Fibroblast of skin of right quadriceps (primary cell): ENCODE measurements at regions not wholly inside any gene's neighbourhood (a gene's known extent, or its start where the extent isn't known, plus 50 kb on each side); places are given as distances from the start of the nearest gene placed in this dataset.
"Not testable (repeated sequence)": the region's sequence is repeated elsewhere in the genome, so short reads cannot be mapped to it uniquely, and the experiment has no call there.

Experiments used
- DNase-seq: peaks from one replicate; pipeline ENCODE4 v3.0.0-alpha.2; 2013

DNA sequence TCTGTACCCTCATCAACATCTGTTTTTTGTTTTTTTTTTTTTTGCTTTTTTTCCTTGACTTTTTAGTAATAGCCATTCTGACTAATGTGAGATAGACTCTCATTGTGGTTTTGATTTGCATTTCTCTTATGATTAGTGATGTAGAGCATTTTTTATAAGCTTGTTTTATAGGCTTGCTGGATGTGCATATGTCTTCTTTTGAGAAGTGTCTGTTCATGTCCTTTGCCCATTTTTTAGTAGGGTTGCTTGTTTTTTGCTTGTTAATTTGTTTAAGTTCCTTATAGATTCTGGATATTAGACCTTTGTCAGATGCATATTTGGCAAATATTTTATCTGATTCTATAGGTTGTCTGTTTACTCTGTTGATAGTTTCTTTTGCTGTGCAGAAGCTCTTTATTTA lies 53.5 kb upstream of the FAR1 start:
- DNase-seq, result not testable (repeated sequence)

DNA sequence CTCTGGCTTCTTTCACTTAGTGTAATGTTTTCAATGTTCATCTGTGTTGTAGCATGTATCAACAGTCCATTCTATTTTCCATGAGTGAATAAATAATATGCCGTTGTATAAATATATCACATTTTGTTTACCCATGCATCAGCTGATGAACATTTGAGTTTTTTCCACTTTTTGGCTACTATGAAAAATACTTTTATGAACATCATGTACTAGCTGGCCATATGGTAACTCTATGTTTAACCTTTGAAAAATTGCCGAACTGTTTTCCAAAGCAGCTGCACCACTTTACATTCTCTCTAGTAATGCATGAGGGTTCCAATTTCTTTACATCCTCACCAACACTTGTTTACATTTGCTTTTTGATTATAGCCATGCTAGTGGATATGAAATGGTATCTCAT lies 59.8 kb upstream of the FAR1 start:
- no peak for DNase-seq

DNA sequence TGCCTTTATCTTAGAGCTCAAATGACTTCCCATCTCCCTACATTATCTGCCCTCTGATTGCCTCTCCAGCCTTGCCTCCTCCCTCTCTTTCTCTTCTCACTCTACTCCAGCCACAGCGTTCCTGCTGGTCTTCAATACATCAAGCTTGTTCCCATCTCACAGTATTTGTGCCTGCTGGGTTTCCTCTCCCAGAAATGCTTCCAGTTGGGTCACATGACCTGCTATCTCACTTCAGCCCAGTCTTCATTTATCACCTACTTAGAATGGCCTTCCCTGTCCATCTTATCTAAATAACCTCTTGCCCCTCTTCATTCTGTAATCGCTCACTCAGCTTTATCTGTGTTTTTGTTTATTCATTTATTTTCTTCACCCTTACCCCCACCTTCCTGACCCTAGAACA lies 61.8 kb upstream of the FAR1 start:
- no peak for DNase-seq

DNA sequence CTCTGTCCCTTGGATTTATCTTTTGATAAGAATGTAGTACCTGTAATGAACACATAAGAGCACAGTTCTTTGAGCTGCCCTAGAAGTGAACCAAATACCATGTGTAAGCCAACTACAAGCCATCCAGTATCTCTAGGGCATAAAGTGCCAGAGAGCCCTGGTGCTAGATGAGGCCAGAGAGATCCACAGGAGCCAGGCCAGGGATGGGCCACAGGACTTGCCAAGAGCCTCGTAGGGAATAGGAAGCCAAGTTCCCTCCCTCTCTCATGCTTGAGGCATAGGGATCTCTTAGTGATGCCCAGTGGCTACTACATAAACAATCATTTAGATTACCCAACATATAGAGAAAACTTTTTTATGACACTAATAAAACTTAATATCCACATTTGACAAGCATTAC lies 64.8 kb upstream of the FAR1 start:
- no peak for DNase-seq

DNA sequence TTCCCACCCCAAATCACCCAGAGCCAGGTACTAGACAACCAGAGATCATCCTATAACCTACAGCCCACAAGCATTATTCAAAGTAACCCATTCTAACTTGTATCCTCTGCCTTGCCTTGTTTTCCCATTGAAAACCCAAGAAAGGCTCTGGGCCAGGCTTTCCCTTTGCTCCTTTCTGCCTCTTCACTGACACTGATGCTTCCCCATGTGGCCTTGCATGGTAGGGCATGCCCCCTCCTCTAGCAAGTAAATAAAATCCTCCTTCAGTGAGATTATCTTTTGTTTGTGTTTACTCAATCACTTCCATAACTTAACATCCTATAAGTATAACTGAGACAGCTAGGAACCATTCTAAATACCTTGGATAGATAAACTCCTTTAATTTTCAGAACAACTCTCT lies 65.6 kb upstream of the FAR1 start:
- no peak for DNase-seq

DNA sequence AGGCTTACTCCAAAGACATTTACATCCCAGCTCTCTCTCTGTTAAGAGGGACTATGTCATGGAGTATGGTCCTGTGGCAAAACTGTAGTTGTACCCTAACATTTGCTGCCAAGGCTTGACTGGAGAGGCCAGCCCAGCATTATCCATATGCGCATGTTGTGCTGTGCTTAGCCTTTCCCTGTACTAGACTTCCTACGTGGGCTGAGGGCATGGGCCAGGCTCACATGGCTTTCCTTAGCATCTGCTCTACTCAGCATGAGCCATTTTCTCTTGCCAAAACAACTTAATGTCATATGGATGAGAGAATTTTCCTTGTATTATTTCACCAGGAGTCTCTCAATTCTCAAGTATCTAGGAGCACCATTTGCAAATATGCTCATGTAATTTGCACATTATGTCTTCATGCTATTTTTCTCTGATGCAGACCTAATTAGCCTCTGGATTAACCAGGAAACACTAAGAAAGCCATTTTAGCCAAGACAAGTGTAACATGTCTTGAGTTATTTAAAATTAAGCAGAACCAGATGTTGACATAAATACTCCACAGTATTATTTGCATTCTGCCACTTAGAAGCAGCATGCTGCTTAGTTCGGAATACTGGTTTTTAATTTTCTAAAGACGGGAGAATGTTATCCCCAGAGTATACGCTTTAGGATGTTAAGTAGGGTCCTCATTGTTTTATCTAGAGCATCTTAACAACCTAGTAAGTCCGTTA lies 71.7 kb upstream of the FAR1 start:
- DNase-seq, result no peak

DNA sequence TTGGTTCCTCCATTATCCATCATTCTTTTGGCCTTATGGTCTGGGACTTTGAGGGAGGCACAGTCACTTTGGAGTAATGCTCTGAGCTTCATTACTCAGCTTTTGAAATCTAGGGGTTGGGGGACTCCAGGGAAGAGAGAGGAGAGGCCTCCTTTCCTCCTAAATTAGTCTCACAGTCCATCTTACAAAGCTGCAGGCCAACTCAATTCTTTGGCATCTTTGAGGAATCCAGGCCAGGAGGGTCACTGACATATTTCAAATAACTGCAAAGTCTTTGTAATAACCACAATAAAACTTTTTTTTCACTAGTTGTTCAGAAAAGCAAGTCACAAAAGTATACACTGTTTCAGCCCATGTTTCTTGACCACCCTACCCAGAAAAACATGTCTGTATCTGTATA lies 73.3 kb upstream of the FAR1 start:
- peak; percentile 58 for DNase-seq

DNA sequence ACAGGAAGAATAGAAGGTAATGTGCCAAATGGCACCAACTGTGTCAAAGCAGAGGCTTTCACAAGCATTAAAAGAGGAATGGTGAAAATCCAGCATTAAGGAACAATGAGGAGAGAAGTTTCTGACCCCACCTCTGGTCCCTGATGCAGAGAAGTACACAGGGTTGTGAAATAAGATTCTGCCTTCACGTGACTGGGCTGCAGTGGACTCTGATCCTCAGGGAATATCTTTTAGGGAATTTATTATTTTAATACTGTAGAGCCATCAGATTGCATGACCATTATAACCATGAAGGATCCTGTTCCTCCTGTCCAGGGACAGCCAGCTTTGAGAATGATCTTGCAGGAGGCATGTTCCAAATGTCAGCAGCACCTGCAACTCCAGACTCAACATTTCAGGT lies 74.4 kb upstream of the FAR1 start:
- DNase-seq, result no peak

DNA sequence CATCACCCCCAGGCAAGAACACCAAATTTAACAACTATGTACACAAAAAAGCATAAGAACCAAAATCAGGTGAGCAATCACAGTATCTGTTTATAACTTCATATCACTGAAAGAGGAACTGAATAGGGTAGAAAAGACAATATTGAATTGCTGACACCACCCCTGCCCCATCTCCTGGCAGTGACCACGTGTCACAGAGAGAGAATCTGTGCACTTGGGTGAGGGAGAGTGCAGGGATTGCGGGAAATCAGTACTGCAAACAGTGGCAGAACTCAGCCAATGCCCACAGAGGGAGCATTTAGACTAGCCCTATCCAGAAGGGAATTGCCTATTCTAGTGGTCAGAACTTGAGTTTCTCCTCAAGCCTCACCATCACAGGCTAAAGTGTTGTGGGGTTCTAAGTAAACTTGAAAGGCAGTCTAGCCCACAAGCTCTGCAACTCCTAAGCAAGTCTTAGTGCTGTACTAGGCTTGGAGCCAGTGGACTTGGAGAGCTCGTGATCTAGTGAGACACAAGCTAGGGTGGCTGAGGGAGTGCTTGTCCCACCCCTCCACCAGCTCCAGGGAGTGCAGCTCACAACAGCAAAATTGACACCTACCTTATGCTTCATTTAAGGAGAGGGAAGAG lies 82.8 kb upstream of the PTH start:
- DNase-seq, result no peak

DNA sequence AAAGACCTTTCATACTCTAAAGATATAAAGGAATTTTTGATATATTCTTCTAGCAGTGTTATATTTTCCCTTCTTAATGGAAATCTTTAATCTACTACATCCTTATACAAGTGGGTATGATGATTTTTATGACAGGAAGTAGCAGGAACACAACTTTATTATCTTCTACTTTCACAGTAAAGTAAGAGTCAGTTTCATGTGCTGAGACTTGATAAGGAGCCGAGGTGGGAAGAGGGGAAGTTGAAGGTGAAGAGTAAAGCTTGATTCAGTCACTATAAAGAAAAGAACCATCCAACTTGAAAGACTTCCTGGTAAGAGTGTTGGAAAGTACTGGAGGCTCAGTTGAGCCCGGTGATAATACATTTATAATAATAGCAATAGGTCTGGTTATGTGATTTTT lies 82.1 kb upstream of the PTH start:
- DNase-seq, result no peak

DNA sequence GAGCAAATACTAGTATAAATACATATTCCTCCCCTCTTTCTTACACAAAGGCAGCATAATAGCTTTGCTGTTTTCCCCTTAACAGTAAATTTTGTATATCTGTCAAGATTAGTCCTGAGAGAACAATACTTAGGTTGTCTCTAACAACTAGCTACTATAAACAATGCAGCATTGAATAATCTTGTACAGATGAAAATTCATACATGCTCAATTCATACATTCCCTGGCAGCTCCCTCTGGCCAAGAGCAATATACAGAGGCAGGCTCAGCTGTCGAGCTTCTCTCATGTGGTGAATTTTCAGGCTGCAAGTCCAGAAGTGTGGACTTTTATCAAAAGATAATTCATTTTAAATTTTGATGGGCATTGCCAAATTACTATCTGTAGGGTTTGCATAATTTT lies 81.2 kb upstream of the PTH start:
- DNase-seq, result no peak

DNA sequence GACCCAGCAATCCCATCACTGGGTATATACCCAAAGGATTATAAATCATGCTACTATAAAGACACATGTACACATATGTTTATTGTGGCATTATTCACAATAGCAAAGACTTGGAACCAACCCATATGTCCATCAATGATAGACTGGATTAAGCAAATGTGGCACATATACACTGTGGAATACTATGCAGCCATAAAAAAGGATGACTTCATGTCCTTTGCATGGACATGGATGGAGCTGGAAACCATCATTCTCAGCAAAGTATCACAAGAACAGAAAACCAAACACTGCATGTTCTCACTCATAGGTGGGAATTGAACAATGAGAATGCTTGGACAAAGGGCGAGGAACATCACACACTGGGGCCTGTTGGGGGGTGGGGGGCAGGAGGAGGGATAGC lies 79.6 kb upstream of the PTH start:
- not testable (repeated sequence) for DNase-seq

DNA sequence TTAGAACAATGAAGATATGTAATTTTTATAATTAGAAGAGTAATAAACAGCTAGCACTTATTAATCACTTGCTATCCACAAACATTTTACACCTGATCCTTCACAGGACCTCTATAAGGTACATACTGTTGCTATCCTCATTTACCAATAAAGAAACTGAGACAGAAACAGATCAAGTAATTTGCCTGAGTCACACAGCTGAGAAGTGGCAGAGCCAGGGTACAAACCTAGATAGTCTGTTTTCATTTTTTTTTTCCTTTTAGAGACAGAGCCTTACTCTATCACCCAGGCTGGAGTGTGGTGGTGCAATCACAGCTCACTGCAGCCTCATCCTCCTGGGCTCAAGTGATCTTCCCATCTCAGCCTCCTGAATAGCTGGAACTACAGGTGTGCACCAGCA lies 71.8 kb upstream of the PTH start:
- DNase-seq, result no peak

DNA sequence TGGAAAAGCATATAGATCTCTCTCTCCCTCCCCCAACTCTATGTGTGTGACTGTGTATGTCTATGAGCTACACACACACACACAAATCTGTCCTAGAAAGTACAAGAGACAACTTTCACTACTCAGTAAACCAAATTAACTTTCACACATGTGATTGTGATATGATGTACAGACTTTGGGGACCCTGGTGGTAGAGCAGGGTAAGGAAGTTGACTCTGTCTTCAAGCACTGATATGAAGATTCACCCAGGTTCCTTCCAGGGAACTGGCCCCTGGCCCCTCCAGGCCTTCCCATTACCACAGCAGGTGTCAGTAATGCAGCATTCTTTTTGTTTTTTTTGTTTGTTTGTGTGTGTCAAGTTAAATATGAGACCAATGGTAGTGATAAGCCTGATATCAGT lies 66.1 kb upstream of the PTH start:
- no peak for DNase-seq

DNA sequence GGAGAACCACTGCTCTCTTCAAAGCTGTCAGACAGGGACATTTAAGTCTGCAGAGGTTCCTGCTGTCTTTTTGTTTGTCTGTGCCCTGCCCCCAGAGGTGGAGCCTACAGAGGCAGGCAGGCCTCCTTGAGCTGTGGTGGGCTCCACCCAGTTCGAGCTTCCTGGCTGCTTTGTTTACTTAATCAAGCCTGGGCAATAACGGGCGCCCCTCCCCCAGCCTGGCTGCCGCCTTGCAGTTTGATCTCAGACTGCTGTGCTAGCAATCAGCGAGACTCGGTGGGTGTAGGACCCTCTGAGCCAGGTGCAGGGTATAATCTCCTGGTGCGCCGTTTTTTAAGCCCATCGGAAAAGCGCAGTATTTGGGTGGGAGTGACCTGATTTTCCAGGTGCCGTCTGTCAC lies 64.5 kb upstream of the PTH start:
- not testable (repeated sequence) for DNase-seq

DNA sequence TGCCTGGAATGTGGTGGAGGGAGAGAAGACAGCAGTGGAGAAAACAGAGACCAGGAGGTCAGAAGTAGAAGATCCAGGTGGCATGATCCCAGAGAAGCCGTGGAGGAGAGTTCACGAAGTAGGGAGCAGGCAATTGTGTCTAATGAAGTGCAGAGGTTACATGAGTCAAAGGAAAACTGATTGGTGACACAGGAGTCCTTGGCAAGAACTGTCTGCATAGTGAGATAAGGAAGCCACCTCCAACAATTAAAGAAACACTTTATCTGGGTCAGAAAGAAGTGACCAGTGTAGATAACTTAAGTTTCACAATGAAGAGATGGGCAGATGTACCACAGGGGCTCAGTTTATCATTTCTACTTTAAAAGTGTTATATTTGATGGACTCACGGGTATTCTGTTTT lies 57.0 kb upstream of the PTH start:
- no peak for DNase-seq

DNA sequence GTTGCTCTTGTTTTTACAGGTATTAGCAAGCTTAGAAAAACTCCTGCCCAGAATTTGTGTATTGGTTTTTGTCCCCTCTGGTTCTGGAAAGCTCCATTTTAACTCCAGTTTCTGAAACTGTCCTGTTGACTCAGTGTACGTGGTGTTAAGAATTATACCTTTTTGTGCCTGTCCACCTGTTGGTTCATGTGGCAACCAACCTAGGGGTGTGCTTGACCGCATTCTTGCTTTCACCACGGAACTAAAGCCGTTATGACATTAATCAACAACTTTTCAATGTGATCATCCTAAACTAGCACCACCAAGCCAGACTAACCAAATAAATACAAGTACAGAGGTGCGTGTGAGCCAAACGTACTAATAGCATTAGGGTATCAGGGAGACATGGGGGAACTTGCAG lies 56.0 kb upstream of the PTH start:
- no peak for DNase-seq

DNA sequence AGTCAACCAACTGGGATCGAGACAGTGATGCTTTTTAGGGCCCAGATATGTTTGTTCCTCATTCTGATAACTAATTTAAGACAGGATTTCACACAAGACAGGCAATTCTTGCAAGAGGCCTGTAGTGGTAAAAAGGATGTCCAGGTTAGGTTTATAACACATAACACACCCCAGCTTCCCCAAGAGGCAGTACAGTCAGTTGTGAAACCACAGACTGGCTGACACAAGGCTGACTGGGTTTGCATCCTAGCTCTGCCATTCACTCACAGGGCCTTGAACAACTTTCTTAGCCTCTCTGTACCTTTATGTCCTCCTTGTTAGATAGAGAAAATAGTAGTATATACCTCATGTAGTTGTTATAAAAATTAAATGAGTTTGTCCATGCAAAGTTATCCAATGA lies 55.0 kb upstream of the PTH start:
- DNase-seq, result no peak

DNA sequence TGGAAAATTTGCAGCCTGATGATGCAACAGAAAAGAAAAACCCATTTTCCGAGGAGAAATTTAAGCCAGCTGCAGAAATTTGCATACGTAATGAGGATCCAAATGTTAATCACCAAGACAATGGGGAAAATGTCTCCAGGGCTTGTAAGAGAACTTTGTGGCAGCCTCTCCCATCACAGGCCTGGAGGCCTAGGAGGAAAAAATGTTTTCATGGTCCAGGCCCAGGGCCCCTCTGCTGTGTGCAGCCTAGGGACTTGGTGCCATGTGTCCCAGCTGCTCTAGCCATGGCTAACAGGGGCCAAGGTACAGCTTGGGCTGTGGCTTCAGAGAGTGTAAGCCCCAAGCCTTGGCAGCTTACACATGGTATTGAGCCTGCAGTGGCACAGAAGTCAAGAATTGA lies 50.3 kb upstream of the PTH start:
- DNase-seq, result not testable (repeated sequence)
